HEK293 (cell line): ENCODE measurements at regions not wholly inside any gene's neighbourhood (a gene's known extent, or its start where the extent isn't known, plus 50 kb on each side); places are given as distances from the start of the nearest gene placed in this dataset.

Experiments
- CTCF ChIA-PET: fragments of 350-600 bp; formaldehyde crosslinking; extraction: SDS; loops from one replicate; lab custom pipeline; 2021; ENCODE audit warnings: antibody characterized with exemption; lab: Yijun Ruan, JAX
- POLR2A ChIA-PET: fragments of 300-600 bp; formaldehyde crosslinking; extraction: SDS; loops from one replicate; lab custom pipeline; 2020; ENCODE audit warnings: antibody characterized with exemption, inconsistent platforms; lab: Yijun Ruan, JAX
- H3K27ac ChIP-seq: fragments of 200-500 bp; sonication (Bioruptor generic); 2 replicates; pipeline ENCODE4 v1.5.1; 2014; ENCODE audit warnings: low read depth, low read length, control low read depth, inconsistent platforms; ENCODE audit errors: extremely low read depth
- H3K36me3 ChIP-seq, 2 experiments: fragments of 200-500 bp in 1 of 2; sonication (Bioruptor generic) in 1 of 2; 1 replicate in 1 of 2; 2 replicates in 1 of 2; pipeline ENCODE4 v1.5.1; 2014 to 2017; ENCODE audit warnings: inconsistent platforms in 2 of 2, low read length in 2 of 2; ENCODE audit not compliant: control insufficient read depth in 2 of 2, insufficient read depth in 1 of 2
- H3K4me1 ChIP-seq: fragments of 200-500 bp; sonication (Bioruptor generic); 2 replicates; pipeline ENCODE4 v1.5.1; 2014; ENCODE audit warnings: mild to moderate bottlenecking, low read length, inconsistent platforms; ENCODE audit not compliant: control insufficient read depth, insufficient read depth
- H3K4me3 ChIP-seq: 2 replicates; pipeline ENCODE4 v1.5.1; 2011; ENCODE audit warnings: low read depth, mild to moderate bottlenecking, control low read depth, low read length, moderate library complexity
- H3K9me3 ChIP-seq: fragments of 200-500 bp; sonication (Bioruptor generic); 2 replicates; pipeline ENCODE4 v1.5.1; 2014; ENCODE audit warnings: low read depth, low read length, inconsistent platforms; ENCODE audit not compliant: control insufficient read depth, insufficient read depth
- GLI2 ChIP-seq: fragments of 450-650 bp; formaldehyde crosslinking; IDR thresholded peaks from 2 replicates; pipeline ENCODE4; 2017; ENCODE audit warnings: missing biosample characterization, missing genetic modification characterization, low read depth, borderline replicate concordance
- IKZF3 ChIP-seq: fragments of 450-650 bp; IDR thresholded peaks from 2 replicates; pipeline ENCODE4 v1.5.0; 2018; ENCODE audit warnings: missing biosample characterization, mild to moderate bottlenecking, missing genetic modification characterization, moderate library complexity
- KLF1 ChIP-seq: fragments of 450-650 bp; formaldehyde crosslinking; IDR thresholded peaks from 2 replicates; pipeline ENCODE4 v1.5.1; 2016; ENCODE audit warnings: missing biosample characterization, missing genetic modification characterization
- PRDM2 ChIP-seq: fragments of 450-650 bp; formaldehyde crosslinking; IDR thresholded peaks from 2 replicates; pipeline ENCODE4 v1.5.1; 2016; ENCODE audit warnings: missing biosample characterization, missing genetic modification characterization, borderline replicate concordance
- YY1 ChIP-seq: fragments of 450-650 bp; formaldehyde crosslinking; IDR thresholded peaks from 2 replicates; pipeline ENCODE4 v1.5.1; 2018; ENCODE audit warnings: missing biosample characterization, missing genetic modification characterization
- ZBTB44 ChIP-seq: fragments of 450-650 bp; IDR thresholded peaks from 2 replicates; pipeline ENCODE4 v1.5.1; 2018; ENCODE audit warnings: missing biosample characterization, mild to moderate bottlenecking, missing genetic modification characterization
- ZBTB49 ChIP-seq: fragments of 450-650 bp; formaldehyde crosslinking; IDR thresholded peaks from 2 replicates; pipeline ENCODE4 v1.5.1; 2016; ENCODE audit warnings: missing biosample characterization, missing genetic modification characterization, low read depth
- ZFHX2 ChIP-seq: fragments of 450-650 bp; formaldehyde crosslinking; conservative IDR thresholded peaks from 2 replicates; pipeline ENCODE4 v1.5.1; 2016; ENCODE audit warnings: missing biosample characterization, missing genetic modification characterization
- ZNF155 ChIP-seq: fragments of 450-650 bp; formaldehyde crosslinking; IDR thresholded peaks from 2 replicates; pipeline ENCODE4 v1.5.1; 2016; ENCODE audit warnings: missing biosample characterization, missing genetic modification characterization
- ZNF184 ChIP-seq: fragments of 450-650 bp; IDR thresholded peaks from 2 replicates; pipeline ENCODE4 v1.5.1; 2018; ENCODE audit warnings: missing biosample characterization, mild to moderate bottlenecking, missing genetic modification characterization
- ZNF391 ChIP-seq: fragments of 450-650 bp; formaldehyde crosslinking; IDR thresholded peaks from 2 replicates; pipeline ENCODE4 v1.5.1; 2016; ENCODE audit warnings: low read depth, missing biosample characterization, missing genetic modification characterization, borderline replicate concordance
- ZNF548 ChIP-seq: fragments of 450-650 bp; formaldehyde crosslinking; IDR thresholded peaks from 2 replicates; pipeline ENCODE4 v1.5.1; 2016; ENCODE audit warnings: missing biosample characterization, missing genetic modification characterization
- ZNF621 ChIP-seq: fragments of 450-650 bp; formaldehyde crosslinking; IDR thresholded peaks from 2 replicates; pipeline ENCODE4 v1.5.1; 2017; ENCODE audit warnings: missing biosample characterization, missing genetic modification characterization
- ZNF658 ChIP-seq: fragments of 450-650 bp; formaldehyde crosslinking; IDR thresholded peaks from 2 replicates; pipeline ENCODE4; 2016; ENCODE audit warnings: missing biosample characterization, missing genetic modification characterization
- ZNF660 ChIP-seq: fragments of 450-650 bp; IDR thresholded peaks from 2 replicates; pipeline ENCODE4 v1.5.1; 2018; ENCODE audit warnings: missing biosample characterization, mild to moderate bottlenecking, missing genetic modification characterization
- ZNF76 ChIP-seq: fragments of 450-650 bp; formaldehyde crosslinking; IDR thresholded peaks from 2 replicates; pipeline ENCODE4; 2016; ENCODE audit warnings: low read depth, missing biosample characterization, missing genetic modification characterization, borderline replicate concordance
- TF ChIP-seq, protein P1 (sequence below): fragments of 450-650 bp; formaldehyde crosslinking; IDR thresholded peaks from 2 replicates; pipeline ENCODE4 v1.5.1; 2016; ENCODE audit warnings: missing biosample characterization, missing genetic modification characterization

DNA sequence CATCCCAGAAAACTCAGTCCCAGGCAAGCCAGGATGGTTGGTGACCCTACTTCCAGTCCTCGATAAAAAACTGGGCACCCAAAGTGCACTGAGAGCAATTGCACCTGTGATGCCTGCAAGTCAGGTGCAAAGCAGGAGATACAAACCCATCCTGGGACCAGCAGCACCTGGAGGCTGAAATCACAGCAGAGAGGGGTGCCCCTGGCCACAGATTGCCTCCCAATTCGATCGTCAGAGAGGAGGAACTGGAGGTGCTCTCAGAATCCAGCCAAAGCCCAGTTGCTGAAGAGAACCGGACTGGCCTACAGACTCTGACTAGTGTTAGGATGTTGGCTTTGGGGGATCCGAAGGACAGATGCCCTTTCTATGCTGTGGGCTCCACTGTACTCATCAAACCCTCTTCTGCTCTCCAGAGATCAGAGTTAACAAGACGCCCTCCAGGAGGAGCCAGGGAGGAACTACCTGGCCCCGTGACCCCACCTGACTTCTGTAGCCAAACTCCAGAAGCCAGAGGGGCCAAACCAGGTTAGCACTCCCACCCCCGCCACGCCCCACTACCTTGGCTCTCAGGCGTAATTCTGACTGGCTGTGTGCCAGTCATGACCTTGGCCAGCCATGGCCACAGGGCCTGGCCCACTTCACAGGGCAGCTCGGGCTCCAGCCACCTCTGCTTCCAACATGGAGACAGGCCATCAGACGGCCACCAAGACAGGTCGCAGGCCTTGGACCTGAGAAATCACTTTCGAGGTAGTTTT lies 284.5 kb upstream of the RTL1 start:
- CTCF ChIA-PET = interaction anchor here (0.7 kb wide), 1 partner anchor 220 kb away, joined by 3 read pairs; no protein-coding TSS in a partner anchor
- H3K4me3 ChIP-seq = no peak overlapping the region
- no peaks in the 10 kb centered on the region for H3K36me3 ChIP-seq
- no peaks in the 10 kb centered on the region for H3K9me3 ChIP-seq
- no peak for TF ChIP-seq ZNF621 (tag by site-specific recombination)
- no peak for TF ChIP-seq KLF1 (tag by site-specific recombination)
- TF ChIP-seq IKZF3 (tag by site-specific recombination) = no peak
- TF ChIP-seq ZNF660 = no peak
- TF ChIP-seq, protein P1, sequence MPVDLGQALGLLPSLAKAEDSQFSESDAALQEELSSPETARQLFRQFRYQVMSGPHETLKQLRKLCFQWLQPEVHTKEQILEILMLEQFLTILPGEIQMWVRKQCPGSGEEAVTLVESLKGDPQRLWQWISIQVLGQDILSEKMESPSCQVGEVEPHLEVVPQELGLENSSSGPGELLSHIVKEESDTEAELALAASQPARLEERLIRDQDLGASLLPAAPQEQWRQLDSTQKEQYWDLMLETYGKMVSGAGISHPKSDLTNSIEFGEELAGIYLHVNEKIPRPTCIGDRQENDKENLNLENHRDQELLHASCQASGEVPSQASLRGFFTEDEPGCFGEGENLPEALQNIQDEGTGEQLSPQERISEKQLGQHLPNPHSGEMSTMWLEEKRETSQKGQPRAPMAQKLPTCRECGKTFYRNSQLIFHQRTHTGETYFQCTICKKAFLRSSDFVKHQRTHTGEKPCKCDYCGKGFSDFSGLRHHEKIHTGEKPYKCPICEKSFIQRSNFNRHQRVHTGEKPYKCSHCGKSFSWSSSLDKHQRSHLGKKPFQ = no peak
- no peak for TF ChIP-seq YY1 (tag by site-specific recombination)
- TF ChIP-seq ZNF391 = no peak
- no peak for TF ChIP-seq ZBTB49 (tag by site-specific recombination)
- TF ChIP-seq ZNF184 (tag by site-specific recombination) = no peak
- TF ChIP-seq ZNF155 = no peak
- no peak for TF ChIP-seq ZFHX2 (tag by site-specific recombination)
- TF ChIP-seq GLI2 (tag by site-specific recombination) = no peak
- TF ChIP-seq ZNF658 = no peak
- no peak for TF ChIP-seq PRDM2 (tag by site-specific recombination)
- TF ChIP-seq ZBTB44 (tag by site-specific recombination) = no peak
- TF ChIP-seq ZNF76 (tag by site-specific recombination) = no peak
- TF ChIP-seq ZNF548 (tag by site-specific recombination) = no peak
- TF ChIP-seq, all 188 proteins: peak for 0
- Histone ChIP-seq H3K27ac (no peak overlapping the region), H3K4me1 (no peaks in the 10 kb centered on the region)
- POLR2A ChIA-PET = no interaction called here
